K562 (cell line): ENCODE measurements at regions not wholly inside any gene's neighbourhood (a gene's known extent, or its start where the extent isn't known, plus 50 kb on each side); places are given as distances from the start of the nearest gene placed in this dataset.

Experiments
- ATAC-seq: fragments of 200-7000 bp; cut with Tn5 transposase; 3 replicates; pipeline ENCODE4 v1.9.1; 2020; ENCODE audit warnings: moderate library complexity
- BruUV-seq: library from RNA; stranded (reverse); fragments of 400-500 nt; replicated peaks from 2 replicates; lab custom pipeline; 2021; lab: Mats Ljungman, UMichigan
- CTCF ChIA-PET: fragments of 300-600 bp; formaldehyde crosslinking; extraction: SDS; loops from one replicate; lab custom pipeline; 2021; ENCODE audit warnings: low intra/inter-chr PET ratio; lab: Yijun Ruan, JAX
- POLR2A ChIA-PET: fragments of 300-600, 350-650 bp; sonication (Branson Sonifier 250); formaldehyde crosslinking; extraction: SDS; loops from one replicate; lab custom pipeline; 2021; ENCODE audit warnings: antibody characterized with exemption, inconsistent platforms; lab: Yijun Ruan, JAX
- DNase-seq, 4 experiments: peaks; one replicate each; pipeline versions ENCODE4 v3.0.0 to v3.0.0-alpha.2; 2011 to 2018; ENCODE audit warnings: low spot score in 3 of 4, mixed read lengths in 3 of 4; ENCODE audit errors: extremely low read depth in 1 of 4
- FAIRE-seq: peaks from 2 replicates; lab custom pipeline; 2011; peaks lifted over from hg19 to GRCh38; lab: Jason Lieb, UNC
- H2AFZ ChIP-seq: 2 replicates; pipeline ENCODE4 v1.6.0; 2011; ENCODE audit warnings: low read depth, low read length, control low read depth, inconsistent platforms
- H3K27ac ChIP-seq: fragments of 200-600 bp; 3 replicates; pipeline ENCODE4 v1.8.0; 2011; ENCODE audit warnings: low read depth, mild to moderate bottlenecking, control low read depth, inconsistent platforms, low read length, moderate library complexity, mixed read lengths; ENCODE audit errors: extremely low read depth
- H3K27me3 ChIP-seq, 2 experiments: fragments of 300-600 bp in 1 of 2; 2 replicates in 1 of 2; 3 replicates in 1 of 2; pipeline versions ENCODE4 v1.6.0 to v1.8.0; 2011; ENCODE audit warnings: inconsistent platforms in 2 of 2, low read length in 2 of 2, mild to moderate bottlenecking in 1 of 2, mixed read lengths in 1 of 2, moderate library complexity in 1 of 2; ENCODE audit not compliant: control insufficient read depth in 2 of 2, insufficient read depth in 2 of 2
- H3K36me3 ChIP-seq: fragments of 300-600 bp; 3 replicates; pipeline ENCODE4 v1.8.0; 2011; ENCODE audit warnings: mild to moderate bottlenecking, low read length, inconsistent platforms; ENCODE audit not compliant: control insufficient read depth, insufficient read depth
- H3K4me1 ChIP-seq, 2 experiments: fragments of 200-600 bp in 1 of 2; replicated peaks in 1 of 2; 2 replicates in 1 of 2; 3 replicates in 1 of 2; pipeline versions ENCODE4 v1.5.1 to v1.8.0; 2011; ENCODE audit warnings: inconsistent platforms in 2 of 2, low read length in 2 of 2, mild to moderate bottlenecking in 1 of 2, mixed read lengths in 1 of 2, moderate library complexity in 1 of 2; ENCODE audit not compliant: control insufficient read depth in 2 of 2, insufficient read depth in 2 of 2
- H3K4me2 ChIP-seq: 2 replicates; pipeline ENCODE4 v1.6.1; 2011; ENCODE audit warnings: low read length, control low read depth, inconsistent platforms, mixed read lengths; ENCODE audit not compliant: insufficient read depth
- H3K4me3 ChIP-seq: fragments of 200-600 bp; sonication (generic), shearing (Covaris generic); 2 replicates; pipeline ENCODE4 v1.5.1; 2016; ENCODE audit warnings: control low read depth, inconsistent platforms
- H3K79me2 ChIP-seq: fragments of 200-600 bp; 3 replicates; pipeline ENCODE4 v1.8.0; 2011; ENCODE audit warnings: low read length, inconsistent platforms; ENCODE audit not compliant: control insufficient read depth, insufficient read depth
- H3K9ac ChIP-seq, 2 experiments: 2 replicates each; pipeline versions ENCODE4 v1.6.0 to v1.6.1; 2011; ENCODE audit warnings: low read depth in 2 of 2, low read length in 2 of 2, control low read depth in 1 of 2, inconsistent platforms in 1 of 2, mild to moderate bottlenecking in 1 of 2, mixed read lengths in 1 of 2; ENCODE audit not compliant: insufficient read depth in 1 of 2
- H3K9me1 ChIP-seq: one replicate; pipeline ENCODE4 v1.6.0; 2011; ENCODE audit warnings: inconsistent platforms, mild to moderate bottlenecking, low read length, moderate library complexity; ENCODE audit not compliant: control insufficient read depth, insufficient read depth
- H3K9me3 ChIP-seq: replicated peaks from 2 replicates; pipeline ENCODE4 v1.5.1; 2011; ENCODE audit warnings: low read depth, low read length, inconsistent platforms; ENCODE audit not compliant: control insufficient read depth, insufficient read depth
- H4K20me1 ChIP-seq: replicated peaks from 2 replicates; pipeline ENCODE4 v1.6.1; 2011; ENCODE audit warnings: low read length, inconsistent platforms, mixed read lengths; ENCODE audit not compliant: control insufficient read depth, insufficient read depth
- ELF4 ChIP-seq: fragments of 450-650 bp; formaldehyde crosslinking; IDR thresholded peaks from 2 replicates; pipeline ENCODE4 v1.4.0; 2022; ENCODE audit warnings: missing genetic modification characterization
- HOXB6 ChIP-seq: fragments of 250-450 bp; sonication (Bioruptor Pico); IDR thresholded peaks from 2 replicates; pipeline ENCODE4 v1.5.1; 2022; ENCODE audit warnings: mild to moderate bottlenecking, borderline replicate concordance
- KDM4B ChIP-seq, 2 experiments: fragments of 450-650 bp in 1 of 2; sonication (generic) in 1 of 2; IDR thresholded peaks; 2 replicates each; pipeline ENCODE4 v1.6.1; 2016 to 2017; ENCODE audit warnings: borderline replicate concordance in 2 of 2, antibody characterized with exemption in 1 of 2, low read depth in 1 of 2, mild to moderate bottlenecking in 1 of 2
- KLF10 ChIP-seq: fragments of 250-450 bp; sonication (Bioruptor Pico); IDR thresholded peaks from 2 replicates; pipeline ENCODE4 v1.6.1; 2021; ENCODE audit warnings: matching md5 sums
- MBD1 ChIP-seq: fragments of 250-450 bp; sonication (Bioruptor Pico); IDR thresholded peaks from 2 replicates; pipeline ENCODE4 v1.8.0; 2022; ENCODE audit warnings: inconsistent platforms
- MTA3 ChIP-seq: fragments of 450-650 bp; formaldehyde crosslinking; IDR thresholded peaks from 2 replicates; pipeline ENCODE4 v1.6.1; 2017; ENCODE audit warnings: mild to moderate bottlenecking, borderline replicate concordance
- SMARCA4 ChIP-seq: fragments of 450-650 bp; IDR thresholded peaks from 2 replicates; pipeline ENCODE4 v1.6.1; 2016
- ZBTB7A ChIP-seq: IDR thresholded peaks from 2 replicates; pipeline ENCODE4 v1.6.1; 2011; ENCODE audit warnings: low read depth, mild to moderate bottlenecking, low read length, moderate library complexity, borderline replicate concordance; ENCODE audit not compliant: control insufficient read depth
- ZFP30 ChIP-seq: fragments of 250-450 bp; sonication (Bioruptor Pico); IDR thresholded peaks from 2 replicates; pipeline ENCODE4 v1.8.0; 2022; ENCODE audit warnings: moderate library complexity, mild to moderate bottlenecking, inconsistent platforms, borderline replicate concordance
- ZKSCAN3 ChIP-seq: fragments of 250-450 bp; sonication (Bioruptor Pico); IDR thresholded peaks from 2 replicates; pipeline ENCODE4 v1.4.0; 2020
- ZNF75A ChIP-seq: fragments of 450-650 bp; formaldehyde crosslinking; IDR thresholded peaks from 2 replicates; pipeline ENCODE4 v1.4.0; 2020; ENCODE audit warnings: mild to moderate bottlenecking
- ZNF79 ChIP-seq: fragments of 250-450 bp; sonication (Bioruptor Pico); IDR thresholded peaks from 2 replicates; pipeline ENCODE4 v1.4.0; 2020; ENCODE audit warnings: low read depth, mild to moderate bottlenecking, moderate library complexity
- WGBS: fragments of 100-300 bp; shearing (Covaris generic); methylation state at CpG from one replicate; pipeline ENCODE4 v1.1.6; 2016; ENCODE audit warnings: low coverage, mixed read lengths; ENCODE audit not compliant: insufficient coverage; ENCODE audit errors: missing lambda C conversion rate; 5-methylcytosine and 5-hydroxymethylcytosine counted together
- in situ Hi-C: fragments of 300-500 bp; cut with MboI; formaldehyde crosslinking; loops from 4 replicates; pipeline ENCODE4 v1.15.0; 2018; ENCODE audit warnings: inconsistent platforms, mixed read lengths
- intact Hi-C: fragments of 100-400 bp; cut with micrococcal nuclease; formaldehyde crosslinking; loops from 2 replicates; pipeline ENCODE4 v1.14.2; 2022
- TF ChIP-seq, protein P1 (sequence below): fragments of 250-450 bp; sonication (Bioruptor Pico); IDR thresholded peaks from 2 replicates; pipeline ENCODE4 v1.9.0; 2021; ENCODE audit warnings: mild to moderate bottlenecking
- TF ChIP-seq, protein P2 (sequence below): fragments of 250-450 bp; sonication (Bioruptor Pico); IDR thresholded peaks from 2 replicates; pipeline ENCODE4 v1.4.0; 2020; ENCODE audit warnings: mild to moderate bottlenecking, moderate library complexity, borderline replicate concordance

GRCh38 chr9:11233696-11234095 is 620.9 kb upstream of the PTPRD start:
- H3K27me3 ChIP-seq = no peaks in the 10 kb centered on the region
- H3K4me3 ChIP-seq = no peak overlapping the region
- ChIA-PET POLR2A (no interaction called here), CTCF (no interaction called here)
- FAIRE-seq (no peak), DNase-seq (no peak), ATAC-seq (no peak)
- H3K4me1 ChIP-seq = no peaks in the 10 kb centered on the region
- no peaks in the 10 kb centered on the region for H3K9me1 ChIP-seq
- TF ChIP-seq MBD1 (no peak), KDM4B (IDR thresholded peaks at IDR 0.05; ENCODE audit: borderline replicate concordance in 2 of 2, low read depth in 1 of 2) (no peak), ZNF79 (CRISPR knock-in tag) (no peak), HOXB6 (CRISPR knock-in tag) (no peak), ZFP30 (CRISPR knock-in tag) (no peak), SMARCA4 (no peak), ZKSCAN3 (CRISPR knock-in tag) (no peak), ZNF75A (CRISPR knock-in tag) (no peak), ELF4 (CRISPR knock-in tag) (no peak), MTA3 (no peak), KLF10 (no peak), ZBTB7A (no peak)
- TF ChIP-seq, protein P1, sequence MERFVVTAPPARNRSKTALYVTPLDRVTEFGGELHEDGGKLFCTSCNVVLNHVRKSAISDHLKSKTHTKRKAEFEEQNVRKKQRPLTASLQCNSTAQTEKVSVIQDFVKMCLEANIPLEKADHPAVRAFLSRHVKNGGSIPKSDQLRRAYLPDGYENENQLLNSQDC (CRISPR knock-in tag) = no peak
- TF ChIP-seq, protein P2, sequence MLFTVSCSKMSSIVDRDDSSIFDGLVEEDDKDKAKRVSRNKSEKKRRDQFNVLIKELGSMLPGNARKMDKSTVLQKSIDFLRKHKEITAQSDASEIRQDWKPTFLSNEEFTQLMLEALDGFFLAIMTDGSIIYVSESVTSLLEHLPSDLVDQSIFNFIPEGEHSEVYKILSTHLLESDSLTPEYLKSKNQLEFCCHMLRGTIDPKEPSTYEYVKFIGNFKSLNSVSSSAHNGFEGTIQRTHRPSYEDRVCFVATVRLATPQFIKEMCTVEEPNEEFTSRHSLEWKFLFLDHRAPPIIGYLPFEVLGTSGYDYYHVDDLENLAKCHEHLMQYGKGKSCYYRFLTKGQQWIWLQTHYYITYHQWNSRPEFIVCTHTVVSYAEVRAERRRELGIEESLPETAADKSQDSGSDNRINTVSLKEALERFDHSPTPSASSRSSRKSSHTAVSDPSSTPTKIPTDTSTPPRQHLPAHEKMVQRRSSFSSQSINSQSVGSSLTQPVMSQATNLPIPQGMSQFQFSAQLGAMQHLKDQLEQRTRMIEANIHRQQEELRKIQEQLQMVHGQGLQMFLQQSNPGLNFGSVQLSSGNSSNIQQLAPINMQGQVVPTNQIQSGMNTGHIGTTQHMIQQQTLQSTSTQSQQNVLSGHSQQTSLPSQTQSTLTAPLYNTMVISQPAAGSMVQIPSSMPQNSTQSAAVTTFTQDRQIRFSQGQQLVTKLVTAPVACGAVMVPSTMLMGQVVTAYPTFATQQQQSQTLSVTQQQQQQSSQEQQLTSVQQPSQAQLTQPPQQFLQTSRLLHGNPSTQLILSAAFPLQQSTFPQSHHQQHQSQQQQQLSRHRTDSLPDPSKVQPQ (CRISPR knock-in tag) = no peak
- no peak overlapping the region for H2AFZ ChIP-seq
- no peak overlapping the region for H3K9ac ChIP-seq
- H4K20me1 ChIP-seq = no peaks in the 10 kb centered on the region
- H3K36me3 ChIP-seq = no peaks in the 10 kb centered on the region
- in situ Hi-C loops (no loop called here), intact Hi-C loops (no loop called here)
- H3K79me2 ChIP-seq = no peaks in the 10 kb centered on the region
- no TSS peak for BruUV-seq
- H3K27ac ChIP-seq = no peak overlapping the region
- H3K9me3 ChIP-seq = no peaks in the 10 kb centered on the region
- WGBS = 20% methylated on average over 1 of the region's 1 CpG
- H3K4me2 ChIP-seq = no peak overlapping the region
